ENCODE measurements at regions not wholly inside any gene's neighbourhood (a gene's known extent, or its start where the extent isn't known, plus 50 kb on each side); places are given as distances from the start of the nearest gene placed in this dataset.

GRCh38 chr3:188975600-188976314 lies 196.0 kb upstream of the TPRG1 start:
- no peak for TF ChIP-seq CTCF (IDR thresholded peaks at IDR 0.05)
- no peak for TF ChIP-seq POLR2A (IDR thresholded peaks at IDR 0.05)
- no peaks in the 10 kb centered on the region for H3K27me3 ChIP-seq
- ATAC-seq (no peak), DNase-seq (no peak)
- WGBS, 2 donors, result 56 to 64% methylated on average over 12 of the region's 12 CpGs
- H3K4me3 ChIP-seq, result no peak overlapping the region
- H3K36me3 ChIP-seq (replicated peaks in 1 of 2; ENCODE audit: insufficient read depth in 1 of 2, low read depth in 2 of 2), result no peaks in the 10 kb centered on the region
- no peaks in the 10 kb centered on the region for H3K4me1 ChIP-seq
- intact Hi-C loops (cut with DNase I), result no loop called here
- peaks cover 0 to 5% (median 0%) of the 10 kb centered on the region in 3 donors for H3K9me3 ChIP-seq
- H3K27ac ChIP-seq, result no peak overlapping the region

- Histone ChIP-seq H3K36me3 (replicated peaks in 1 of 2; ENCODE audit: insufficient read depth in 1 of 2, low read depth in 2 of 2) (no peaks in the 10 kb centered on the region), H3K4me1 (no peaks in the 10 kb centered on the region), H3K4me3 (no peak overlapping the region), H3K27ac (no peak overlapping the region), H3K9me3 (peaks cover 0 to 5% (median 0%) of the 10 kb centered on the region in 3 donors), H3K27me3 (no peaks in the 10 kb centered on the region)
- ATAC-seq (no peak), DNase-seq (no peak)
- 52 to 81% methylated on average over 3 to 4 of the region's 4 CpGs for WGBS, 2 donors
- TF ChIP-seq CTCF (IDR thresholded peaks at IDR 0.05) (no peak), POLR2A (IDR thresholded peaks at IDR 0.05) (no peak)
- intact Hi-C loops (cut with DNase I), result no loop called here
Measured at GRCh38 chr3:188976407-188976806, 195.4 kb upstream of the TPRG1 start.

- no peak for TF ChIP-seq POLR2A (IDR thresholded peaks at IDR 0.05)
- no peak for TF ChIP-seq CTCF (IDR thresholded peaks at IDR 0.05)
- H3K36me3 ChIP-seq (replicated peaks in 1 of 2; ENCODE audit: insufficient read depth in 1 of 2, low read depth in 2 of 2), result no peaks in the 10 kb centered on the region
- ATAC-seq (peak; percentile 40), DNase-seq (peak in 2 of 4 donors; percentile 20 to 38)
- no peaks in the 10 kb centered on the region for H3K4me1 ChIP-seq
- WGBS, 2 donors, result 46 to 49% methylated on average over 7 of the region's 7 CpGs
- no peaks in the 10 kb centered on the region for H3K27me3 ChIP-seq
- intact Hi-C loops (cut with DNase I), result no loop called here
- no peak overlapping the region for H3K27ac ChIP-seq
- no peak overlapping the region for H3K4me3 ChIP-seq
- H3K9me3 ChIP-seq, result no peaks in the 10 kb centered on the region
Measured at GRCh38 chr3:188978421-188979171, 193.2 kb upstream of the TPRG1 start.

GRCh38 chr3:188979248-188979647 lies 192.5 kb upstream of the TPRG1 start:
- Histone ChIP-seq H3K4me1 (no peaks in the 10 kb centered on the region), H3K9me3 (no peaks in the 10 kb centered on the region), H3K27me3 (no peaks in the 10 kb centered on the region), H3K4me3 (no peak overlapping the region), H3K27ac (no peak overlapping the region), H3K36me3 (replicated peaks in 1 of 2; ENCODE audit: insufficient read depth in 1 of 2, low read depth in 2 of 2) (no peaks in the 10 kb centered on the region)
- DNase-seq (no peak), ATAC-seq (no peak)
- 79 to 88% methylated on average over 7 of the region's 7 CpGs for WGBS, 2 donors
- TF ChIP-seq POLR2A (IDR thresholded peaks at IDR 0.05), result no peak
- TF ChIP-seq CTCF (IDR thresholded peaks at IDR 0.05), result no peak
- intact Hi-C loops (cut with DNase I), result no loop called here
